ENCODE measurements at regions not wholly inside any gene's neighbourhood (a gene's known extent, or its start where the extent isn't known, plus 50 kb on each side); places are given as distances from the start of the nearest gene placed in this dataset.

DNA sequence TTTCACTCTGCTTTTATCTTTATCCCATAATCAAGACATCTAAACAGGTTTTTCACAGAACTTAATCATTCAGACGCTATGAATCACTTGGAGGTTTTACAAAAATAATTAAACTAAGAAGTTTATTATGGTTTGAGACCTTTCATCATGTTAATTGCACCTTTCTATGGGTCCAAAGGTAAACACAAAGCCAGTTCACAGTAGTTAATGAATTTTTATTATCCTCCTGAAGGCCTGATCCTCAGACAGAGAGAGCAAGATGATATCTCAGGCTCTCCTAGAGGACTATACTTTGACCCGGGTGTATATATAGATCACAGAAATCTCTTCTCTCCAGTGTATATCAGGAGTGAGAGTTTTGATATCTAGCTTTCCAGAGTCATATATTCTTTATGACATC lies 1044.3 kb upstream of the RAG2 start:
- H2AFZ ChIP-seq (ENCODE audit: low read length), result no peak overlapping the region
- no peaks in the 10 kb centered on the region for H4K20me1 ChIP-seq (ENCODE audit: control insufficient read depth, insufficient read depth, insufficient read length)
- no peaks in the 10 kb centered on the region for H3K79me2 ChIP-seq (ENCODE audit: insufficient read depth, low read length)
- no peak overlapping the region for H2BK12ac ChIP-seq (ENCODE audit: insufficient read length, low read depth, low read length)
- no peak overlapping the region for H2BK120ac ChIP-seq (ENCODE audit: low read depth, low read length, poor library complexity, severe bottlenecking)
- H3K79me1 ChIP-seq (ENCODE audit: insufficient read depth, low read depth, low read length, poor library complexity, severe bottlenecking), result no peaks in the 10 kb centered on the region
- H3K23ac ChIP-seq (ENCODE audit: insufficient read length, low read depth, low read length), result no peak overlapping the region
- no peak overlapping the region for H3K27ac ChIP-seq (ENCODE audit: insufficient read length, low read depth, low read length)
- no peak overlapping the region for H4K91ac ChIP-seq (ENCODE audit: insufficient read length, low read depth, low read length)
- no peaks in the 10 kb centered on the region for H3K4me1 ChIP-seq (ENCODE audit: insufficient read depth, low read length)
- H3K9me3 Mint-ChIP-seq, result peaks cover 2% of the 10 kb centered on the region in 2 experiments; a peak in 2 of 5 replicates
- H3K36me3 Mint-ChIP-seq (ENCODE audit: insufficient read depth in 1 of 3, low read depth in 3 of 3), result no peaks in the 10 kb centered on the region
- H3T11ph ChIP-seq (ENCODE audit: low read length), result no peak overlapping the region
- H3K27ac Mint-ChIP-seq, result no peak overlapping the region
- H2AK5ac ChIP-seq (ENCODE audit: insufficient read length, low read length), result no peak overlapping the region
- H3K56ac ChIP-seq (ENCODE audit: insufficient read length, low read depth, low read length), result no peak overlapping the region
- H3K4ac ChIP-seq (ENCODE audit: low read depth, low read length), result no peak overlapping the region
- no CpG with 5 or more reads among the region's 2 CpGs for WGBS (ENCODE audit: extremely low coverage, insufficient read length, low lambda C conversion rate)
- H3K9me3 ChIP-seq (ENCODE audit: control insufficient read depth, low read depth, low read length), result no peaks in the 10 kb centered on the region
- H3K4me1 Mint-ChIP-seq, result no peaks in the 10 kb centered on the region
- H3K4me3 Mint-ChIP-seq, result no peak overlapping the region
- no peak overlapping the region for H2BK15ac ChIP-seq (ENCODE audit: low read depth, low read length)
- H3K14ac ChIP-seq (ENCODE audit: insufficient read depth, low read length), result no peak overlapping the region
- no peaks in the 10 kb centered on the region for H3K27me3 Mint-ChIP-seq (ENCODE audit: low read depth)
- no peak overlapping the region for H3K4me2 ChIP-seq (ENCODE audit: insufficient read depth, insufficient read length, low read length)
- no peak overlapping the region for H4K5ac ChIP-seq (ENCODE audit: insufficient read length, low read depth, low read length)
- TF ChIP-seq, protein P1, sequence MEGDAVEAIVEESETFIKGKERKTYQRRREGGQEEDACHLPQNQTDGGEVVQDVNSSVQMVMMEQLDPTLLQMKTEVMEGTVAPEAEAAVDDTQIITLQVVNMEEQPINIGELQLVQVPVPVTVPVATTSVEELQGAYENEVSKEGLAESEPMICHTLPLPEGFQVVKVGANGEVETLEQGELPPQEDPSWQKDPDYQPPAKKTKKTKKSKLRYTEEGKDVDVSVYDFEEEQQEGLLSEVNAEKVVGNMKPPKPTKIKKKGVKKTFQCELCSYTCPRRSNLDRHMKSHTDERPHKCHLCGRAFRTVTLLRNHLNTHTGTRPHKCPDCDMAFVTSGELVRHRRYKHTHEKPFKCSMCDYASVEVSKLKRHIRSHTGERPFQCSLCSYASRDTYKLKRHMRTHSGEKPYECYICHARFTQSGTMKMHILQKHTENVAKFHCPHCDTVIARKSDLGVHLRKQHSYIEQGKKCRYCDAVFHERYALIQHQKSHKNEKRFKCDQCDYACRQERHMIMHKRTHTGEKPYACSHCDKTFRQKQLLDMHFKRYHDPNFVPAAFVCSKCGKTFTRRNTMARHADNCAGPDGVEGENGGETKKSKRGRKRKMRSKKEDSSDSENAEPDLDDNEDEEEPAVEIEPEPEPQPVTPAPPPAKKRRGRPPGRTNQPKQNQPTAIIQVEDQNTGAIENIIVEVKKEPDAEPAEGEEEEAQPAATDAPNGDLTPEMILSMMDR (conservative IDR thresholded peaks at IDR 0.05), result no peak
- H2BK20ac ChIP-seq (ENCODE audit: low read depth, low read length, poor library complexity, severe bottlenecking), result no peak overlapping the region
- no peaks in the 10 kb centered on the region for H3K27me3 ChIP-seq (ENCODE audit: insufficient read depth, low read length)
- H3K23me2 ChIP-seq (ENCODE audit: insufficient read length, low read depth, low read length, poor library complexity, severe bottlenecking), result no peaks in the 10 kb centered on the region
- no peak overlapping the region for H4K8ac ChIP-seq (replicated peaks; ENCODE audit: insufficient read length, low read depth, low read length)
- H2BK5ac ChIP-seq (ENCODE audit: insufficient read length, low read length), result no peak overlapping the region
- no peak for DNase-seq
- no peak overlapping the region for H3K9ac ChIP-seq (ENCODE audit: extremely low read depth, insufficient read length, low read length)
- H3K18ac ChIP-seq (ENCODE audit: insufficient read length, low read depth, low read length), result no peak overlapping the region
